HepG2 (cell line): ENCODE measurements at regions not wholly inside any gene's neighbourhood (a gene's known extent, or its start where the extent isn't known, plus 50 kb on each side); places are given as distances from the start of the nearest gene placed in this dataset.

Source experiments
- AKAP8 ChIP-seq: sonication (generic); formaldehyde crosslinking; IDR thresholded peaks from 2 replicates; pipeline ENCODE4 v1.5.1; 2020; ENCODE audit warnings: mild to moderate bottlenecking, missing genetic modification reagents
- BCLAF1 ChIP-seq: fragments of 450-650 bp; IDR thresholded peaks from 2 replicates; pipeline ENCODE4 v1.6.1; 2017; ENCODE audit warnings: mild to moderate bottlenecking
- CHD4 ChIP-seq: fragments of 200-600 bp; sonication (generic); IDR thresholded peaks from 2 replicates; pipeline ENCODE4 v1.7.0; 2017; ENCODE audit warnings: mild to moderate bottlenecking, low read length, borderline replicate concordance
- HNRNPK ChIP-seq: fragments of 200-400 bp; formaldehyde crosslinking; IDR thresholded peaks from 2 replicates; pipeline ENCODE4 v1.6.1; 2018; ENCODE audit warnings: low read length, low read depth, moderate library complexity, mild to moderate bottlenecking; ENCODE audit not compliant: poor library complexity, severe bottlenecking
- JUN ChIP-seq: sonication (generic); formaldehyde crosslinking; IDR thresholded peaks from 2 replicates; pipeline ENCODE4 v1.4.0; 2020; ENCODE audit warnings: mild to moderate bottlenecking, missing genetic modification reagents
- MED8 ChIP-seq: sonication (generic); formaldehyde crosslinking; IDR thresholded peaks from 2 replicates; pipeline ENCODE4 v1.8.1; 2023; ENCODE audit warnings: mild to moderate bottlenecking, missing genetic modification reagents; ENCODE audit not compliant: insufficient replicate concordance
- RCOR2 ChIP-seq: IDR thresholded peaks from 2 replicates; pipeline ENCODE4 v1.6.1; 2016; ENCODE audit warnings: missing biosample characterization, missing genetic modification reagents
- RFX5 ChIP-seq: IDR thresholded peaks from 2 replicates; pipeline ENCODE4 v1.6.1; 2011; ENCODE audit warnings: low read depth, low read length, improper control_type of control experiment
- RORA ChIP-seq: sonication (generic); formaldehyde crosslinking; IDR thresholded peaks from 2 replicates; pipeline ENCODE4 v1.5.0; 2020; ENCODE audit warnings: mild to moderate bottlenecking, missing genetic modification reagents, moderate library complexity
- SMAD1 ChIP-seq: sonication (generic); formaldehyde crosslinking; IDR thresholded peaks from 2 replicates; pipeline ENCODE4 v1.4.0; 2020; ENCODE audit warnings: missing genetic modification reagents, low read depth, mild to moderate bottlenecking, borderline replicate concordance
- TBP ChIP-seq: sonication (generic); formaldehyde crosslinking; IDR thresholded peaks from 2 replicates; pipeline ENCODE4 v1.5.0; 2020; ENCODE audit warnings: missing genetic modification reagents
- TGIF2 ChIP-seq: IDR thresholded peaks from 2 replicates; pipeline ENCODE4 v1.6.1; 2016; ENCODE audit warnings: control low read depth, missing compliant biosample characterization
- USF2 ChIP-seq, 2 experiments: sonication (generic) in 1 of 2; formaldehyde crosslinking in 1 of 2; IDR thresholded peaks; 2 replicates each; pipeline versions ENCODE4 v1.5.1 to v1.6.1; 2011 to 2020; ENCODE audit warnings: borderline replicate concordance in 1 of 2, low read depth in 1 of 2, low read length in 1 of 2, mild to moderate bottlenecking in 1 of 2, missing genetic modification reagents in 1 of 2, moderate library complexity in 1 of 2
- ZBTB39 ChIP-seq: sonication (generic); formaldehyde crosslinking; IDR thresholded peaks from 2 replicates; pipeline ENCODE4 v1.5.0; 2020; ENCODE audit warnings: missing genetic modification reagents
- ZFP36L1 ChIP-seq: sonication (generic); formaldehyde crosslinking; IDR thresholded peaks from 2 replicates; pipeline ENCODE4 v1.8.0; 2022; ENCODE audit warnings: mild to moderate bottlenecking, missing genetic modification reagents, moderate library complexity
- ZNF317 ChIP-seq: sonication (generic); formaldehyde crosslinking; IDR thresholded peaks from 2 replicates; pipeline ENCODE4 v1.5.0; 2020; ENCODE audit warnings: mild to moderate bottlenecking, missing genetic modification reagents
- ZNF564 ChIP-seq: sonication (generic); formaldehyde crosslinking; IDR thresholded peaks from 2 replicates; pipeline ENCODE4 v1.8.1; 2023; ENCODE audit warnings: mild to moderate bottlenecking, missing genetic modification reagents
- ZNF709 ChIP-seq: sonication (generic); formaldehyde crosslinking; IDR thresholded peaks from 2 replicates; pipeline ENCODE4 v1.5.0; 2020; ENCODE audit warnings: mild to moderate bottlenecking, missing genetic modification reagents
- ZNF747 ChIP-seq: sonication (generic); formaldehyde crosslinking; IDR thresholded peaks from 2 replicates; pipeline ENCODE4 v1.8.1; 2023; ENCODE audit warnings: missing genetic modification reagents, mild to moderate bottlenecking, borderline replicate concordance
- ZNF770 ChIP-seq: sonication (generic); formaldehyde crosslinking; IDR thresholded peaks from 2 replicates; pipeline ENCODE4 v1.5.0; 2020; ENCODE audit warnings: mild to moderate bottlenecking, missing genetic modification reagents

GRCh38 chr20:50369225-50370035, 140.8 kb upstream of the PTPN1 start (continued):
- TF ChIP-seq ZBTB39 (CRISPR knock-in tag) (peak; percentile 84; the same call in 1 of the 2 replicates), ZNF709 (no peak), AKAP8 (no peak), RCOR2 (CRISPR knock-in tag) (peak; percentile 63; the same call in 1 of the 2 replicates), MED8 (CRISPR knock-in tag) (no peak), ZNF747 (no peak), TBP (CRISPR knock-in tag) (no peak), USF2 (IDR thresholded peaks at IDR 0.05; ENCODE audit: low read depth, low read length) (no peak), USF2 (CRISPR knock-in tag; IDR thresholded peaks at IDR 0.05; ENCODE audit: borderline replicate concordance) (peak; percentile 81), TGIF2 (CRISPR knock-in tag) (no peak), HNRNPK (no peak), ZNF564 (CRISPR knock-in tag) (no peak), JUN (no peak), ZFP36L1 (CRISPR knock-in tag) (no peak), RFX5 (no peak), ZNF770 (CRISPR knock-in tag) (no peak), CHD4 (0 out of 2 replicates have a peak, but pooled peaks have one; percentile 81), BCLAF1 (no peak), RORA (CRISPR knock-in tag) (no peak), ZNF317 (CRISPR knock-in tag) (no peak), SMAD1 (CRISPR knock-in tag) (0 out of 2 replicates have a peak, but pooled peaks have one; percentile 60)
